ENCODE measurements at regions not wholly inside any gene's neighbourhood (a gene's known extent, or its start where the extent isn't known, plus 50 kb on each side); places are given as distances from the start of the nearest gene placed in this dataset.

DNA sequence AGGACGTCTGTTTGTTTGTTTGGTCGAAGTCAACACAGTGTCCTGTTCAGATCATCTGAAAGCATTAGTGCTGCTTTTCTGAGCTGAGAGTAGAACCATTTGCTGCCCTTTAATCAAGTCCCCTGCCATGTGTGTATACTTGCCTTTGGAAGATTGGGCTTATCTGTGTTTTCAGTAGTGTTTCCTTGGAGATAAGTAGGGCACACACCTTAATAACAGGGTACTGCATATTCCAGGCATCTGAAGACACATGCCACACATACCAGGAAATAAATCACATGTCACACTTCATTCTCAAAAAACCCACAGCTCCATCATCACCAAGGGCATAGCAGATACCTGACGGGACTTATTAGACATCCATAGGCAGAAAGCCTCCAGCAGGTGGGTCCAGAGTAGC lies 157.4 kb downstream of the SOX11 start:
- H3K36me3 ChIP-seq (ENCODE audit: control insufficient read depth in 2 of 2, insufficient read depth in 2 of 2, low read length in 1 of 2) = no peaks in the 10 kb centered on the region
- 74% methylated on average over 3 of the region's 3 CpGs for WGBS
- DNase-seq (ENCODE audit: low read depth in 6 of 9, low spot score in 9 of 9) = no peak
- no peaks in the 10 kb centered on the region for H3K9me3 ChIP-seq (ENCODE audit: control insufficient read depth in 2 of 2, insufficient read depth in 1 of 2, low read length in 1 of 2)
- H3K27me3 ChIP-seq (ENCODE audit: control insufficient read depth in 2 of 2, insufficient read depth in 1 of 2, low read length in 1 of 2) = no peaks in the 10 kb centered on the region
- H3K27ac ChIP-seq (ENCODE audit: low read depth in 1 of 2, low read length in 1 of 2) = no peak overlapping the region
- H3K4me1 ChIP-seq (ENCODE audit: control insufficient read depth in 2 of 2, insufficient read depth in 2 of 2, low read length in 2 of 2) = no peaks in the 10 kb centered on the region
- no peak overlapping the region for H3K4me3 ChIP-seq (ENCODE audit: low read length in 2 of 2)

GRCh38 chr2:5851410-5851809 lies 159.2 kb downstream of the SOX11 start:
- no peak overlapping the region for H3K4me3 ChIP-seq (ENCODE audit: low read length in 2 of 2)
- no peaks in the 10 kb centered on the region for H3K27me3 ChIP-seq (ENCODE audit: control insufficient read depth in 2 of 2, insufficient read depth in 1 of 2, low read length in 1 of 2)
- no peaks in the 10 kb centered on the region for H3K36me3 ChIP-seq (ENCODE audit: control insufficient read depth in 2 of 2, insufficient read depth in 2 of 2, low read length in 1 of 2)
- no peaks in the 10 kb centered on the region for H3K9me3 ChIP-seq (ENCODE audit: control insufficient read depth in 2 of 2, insufficient read depth in 1 of 2, low read length in 1 of 2)
- no peak for DNase-seq (ENCODE audit: low read depth in 6 of 9, low spot score in 9 of 9)
- H3K27ac ChIP-seq (ENCODE audit: low read depth in 1 of 2, low read length in 1 of 2) = no peak overlapping the region
- no peaks in the 10 kb centered on the region for H3K4me1 ChIP-seq (ENCODE audit: control insufficient read depth in 2 of 2, insufficient read depth in 2 of 2, low read length in 2 of 2)

GRCh38 chr2:5854797-5855196 lies 162.6 kb downstream of the SOX11 start:
- H3K4me1 ChIP-seq (ENCODE audit: control insufficient read depth in 2 of 2, insufficient read depth in 2 of 2, low read length in 2 of 2) = no peaks in the 10 kb centered on the region
- H3K9me3 ChIP-seq (ENCODE audit: control insufficient read depth in 2 of 2, insufficient read depth in 1 of 2, low read length in 1 of 2) = no peaks in the 10 kb centered on the region
- WGBS = 95% methylated on average over 2 of the region's 2 CpGs
- no peak for DNase-seq (ENCODE audit: low read depth in 6 of 9, low spot score in 9 of 9)
- no peaks in the 10 kb centered on the region for H3K36me3 ChIP-seq (ENCODE audit: control insufficient read depth in 2 of 2, insufficient read depth in 2 of 2, low read length in 1 of 2)
- no peaks in the 10 kb centered on the region for H3K27me3 ChIP-seq (ENCODE audit: control insufficient read depth in 2 of 2, insufficient read depth in 1 of 2, low read length in 1 of 2)
- H3K4me3 ChIP-seq (ENCODE audit: low read length in 2 of 2) = no peak overlapping the region
- no peak overlapping the region for H3K27ac ChIP-seq (ENCODE audit: low read depth in 1 of 2, low read length in 1 of 2)

DNA sequence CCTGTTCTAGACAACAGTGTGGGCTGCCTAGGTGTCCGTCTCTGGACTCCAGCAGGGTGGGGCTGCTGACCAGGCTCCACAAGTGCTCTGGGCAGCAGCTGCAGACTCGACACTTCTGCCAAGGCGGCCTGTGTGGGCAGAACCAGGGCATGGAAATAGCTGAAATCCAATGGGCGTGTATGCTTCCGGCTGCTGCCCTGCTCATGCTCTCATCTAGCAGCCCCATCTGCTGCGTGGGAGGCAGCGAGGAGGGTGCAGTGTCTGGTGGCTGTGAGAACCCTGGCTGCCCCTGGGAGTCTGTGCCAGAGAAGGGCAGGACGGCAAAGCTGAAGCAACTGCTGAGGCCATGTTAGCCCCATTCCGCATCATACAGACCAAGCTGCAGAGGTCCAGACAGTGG lies 174.9 kb downstream of the SOX11 start:
- 84% methylated on average over 9 of the region's 9 CpGs for WGBS
- H3K4me3 ChIP-seq (ENCODE audit: low read length in 2 of 2) = no peak overlapping the region
- H3K4me1 ChIP-seq (ENCODE audit: control insufficient read depth in 2 of 2, insufficient read depth in 2 of 2, low read length in 2 of 2) = no peaks in the 10 kb centered on the region
- peaks cover 0 to 7% of the 10 kb centered on the region in 2 donors for H3K9me3 ChIP-seq (ENCODE audit: control insufficient read depth in 2 of 2, insufficient read depth in 1 of 2, low read length in 1 of 2)
- no peaks in the 10 kb centered on the region for H3K27me3 ChIP-seq (ENCODE audit: control insufficient read depth in 2 of 2, insufficient read depth in 1 of 2, low read length in 1 of 2)
- DNase-seq (ENCODE audit: low read depth in 6 of 9, low spot score in 9 of 9) = no peak
- no peaks in the 10 kb centered on the region for H3K36me3 ChIP-seq (ENCODE audit: control insufficient read depth in 2 of 2, insufficient read depth in 2 of 2, low read length in 1 of 2)
- H3K27ac ChIP-seq (ENCODE audit: low read depth in 1 of 2, low read length in 1 of 2) = no peak overlapping the region

GRCh38 chr2:5868931-5869330 lies 176.7 kb downstream of the SOX11 start:
- Histone ChIP-seq H3K36me3 (ENCODE audit: control insufficient read depth in 2 of 2, insufficient read depth in 2 of 2, low read length in 1 of 2) (no peaks in the 10 kb centered on the region), H3K9me3 (ENCODE audit: control insufficient read depth in 2 of 2, insufficient read depth in 1 of 2, low read length in 1 of 2) (no peaks in the 10 kb centered on the region), H3K27me3 (ENCODE audit: control insufficient read depth in 2 of 2, insufficient read depth in 1 of 2, low read length in 1 of 2) (no peaks in the 10 kb centered on the region), H3K27ac (ENCODE audit: low read depth in 1 of 2, low read length in 1 of 2) (no peak overlapping the region), H3K4me1 (ENCODE audit: control insufficient read depth in 2 of 2, insufficient read depth in 2 of 2, low read length in 2 of 2) (no peaks in the 10 kb centered on the region), H3K4me3 (ENCODE audit: low read length in 2 of 2) (no peak overlapping the region)
- 87% methylated on average over 8 of the region's 8 CpGs for WGBS
- DNase-seq (ENCODE audit: low read depth in 6 of 9, low spot score in 9 of 9) = no peak

- Histone ChIP-seq H3K27me3 (ENCODE audit: control insufficient read depth in 2 of 2, insufficient read depth in 1 of 2, low read length in 1 of 2) (no peaks in the 10 kb centered on the region), H3K27ac (ENCODE audit: low read depth in 1 of 2, low read length in 1 of 2) (no peak overlapping the region), H3K36me3 (ENCODE audit: control insufficient read depth in 2 of 2, insufficient read depth in 2 of 2, low read length in 1 of 2) (no peaks in the 10 kb centered on the region), H3K9me3 (ENCODE audit: control insufficient read depth in 2 of 2, insufficient read depth in 1 of 2, low read length in 1 of 2) (no peaks in the 10 kb centered on the region), H3K4me3 (ENCODE audit: low read length in 2 of 2) (no peak overlapping the region), H3K4me1 (ENCODE audit: control insufficient read depth in 2 of 2, insufficient read depth in 2 of 2, low read length in 2 of 2) (no peaks in the 10 kb centered on the region)
- WGBS = 95% methylated on average over 8 of the region's 8 CpGs
- no peak for DNase-seq (ENCODE audit: low read depth in 6 of 9, low spot score in 9 of 9)
Measured at GRCh38 chr2:5869936-5870335, 177.8 kb downstream of the SOX11 start.

GRCh38 chr2:5877360-5877759 lies 185.2 kb downstream of the SOX11 start:
- Histone ChIP-seq H3K4me3 (ENCODE audit: low read length in 2 of 2) (no peak overlapping the region), H3K9me3 (ENCODE audit: control insufficient read depth in 2 of 2, insufficient read depth in 1 of 2, low read length in 1 of 2) (peaks cover 0 to 4% of the 10 kb centered on the region in 2 donors), H3K27me3 (ENCODE audit: control insufficient read depth in 2 of 2, insufficient read depth in 1 of 2, low read length in 1 of 2) (no peaks in the 10 kb centered on the region), H3K4me1 (ENCODE audit: control insufficient read depth in 2 of 2, insufficient read depth in 2 of 2, low read length in 2 of 2) (no peaks in the 10 kb centered on the region), H3K27ac (ENCODE audit: low read depth in 1 of 2, low read length in 1 of 2) (no peak overlapping the region), H3K36me3 (ENCODE audit: control insufficient read depth in 2 of 2, insufficient read depth in 2 of 2, low read length in 1 of 2) (no peaks in the 10 kb centered on the region)
- no peak for DNase-seq (ENCODE audit: low read depth in 6 of 9, low spot score in 9 of 9)
- 81% methylated on average over 4 of the region's 4 CpGs for WGBS

- 69% methylated on average over 5 of the region's 5 CpGs for WGBS
- no peak overlapping the region for H3K4me3 ChIP-seq (ENCODE audit: low read length in 2 of 2)
- no peaks in the 10 kb centered on the region for H3K27me3 ChIP-seq (ENCODE audit: control insufficient read depth in 2 of 2, insufficient read depth in 1 of 2, low read length in 1 of 2)
- no peak for DNase-seq (ENCODE audit: low read depth in 6 of 9, low spot score in 9 of 9)
- H3K27ac ChIP-seq (ENCODE audit: low read depth in 1 of 2, low read length in 1 of 2) = no peak overlapping the region
- peaks cover 0 to 4% of the 10 kb centered on the region in 2 donors for H3K9me3 ChIP-seq (ENCODE audit: control insufficient read depth in 2 of 2, insufficient read depth in 1 of 2, low read length in 1 of 2)
- H3K36me3 ChIP-seq (ENCODE audit: control insufficient read depth in 2 of 2, insufficient read depth in 2 of 2, low read length in 1 of 2) = no peaks in the 10 kb centered on the region
- H3K4me1 ChIP-seq (ENCODE audit: control insufficient read depth in 2 of 2, insufficient read depth in 2 of 2, low read length in 2 of 2) = no peaks in the 10 kb centered on the region
Measured at GRCh38 chr2:5885451-5886173, 193.4 kb downstream of the SOX11 start.

GRCh38 chr2:5886462-5886861 lies 194.3 kb downstream of the SOX11 start:
- peaks cover 0 to 4% of the 10 kb centered on the region in 2 donors for H3K9me3 ChIP-seq (ENCODE audit: control insufficient read depth in 2 of 2, insufficient read depth in 1 of 2, low read length in 1 of 2)
- no peaks in the 10 kb centered on the region for H3K27me3 ChIP-seq (ENCODE audit: control insufficient read depth in 2 of 2, insufficient read depth in 1 of 2, low read length in 1 of 2)
- H3K36me3 ChIP-seq (ENCODE audit: control insufficient read depth in 2 of 2, insufficient read depth in 2 of 2, low read length in 1 of 2) = no peaks in the 10 kb centered on the region
- H3K27ac ChIP-seq (ENCODE audit: low read depth in 1 of 2, low read length in 1 of 2) = no peak overlapping the region
- 89% methylated on average over 6 of the region's 6 CpGs for whole genome bisulfite sequencing
- H3K4me3 ChIP-seq (ENCODE audit: low read length in 2 of 2) = no peak overlapping the region
- H3K4me1 ChIP-seq (ENCODE audit: control insufficient read depth in 2 of 2, insufficient read depth in 2 of 2, low read length in 2 of 2) = no peaks in the 10 kb centered on the region
- DNase-seq (ENCODE audit: low read depth in 6 of 9, low spot score in 9 of 9) = no peak
